ENCODE measurements at regions not wholly inside any gene's neighbourhood (a gene's known extent, or its start where the extent isn't known, plus 50 kb on each side); places are given as distances from the start of the nearest gene placed in this dataset.

GRCh38 chr9:28758971-28759370, 1185.7 kb upstream of the C9orf72 start:
- Histone ChIP-seq H3K4me1 (no peaks in the 10 kb centered on the region), H3K36me3 (ENCODE audit: control insufficient read depth, insufficient read depth, low read length) (no peaks in the 10 kb centered on the region), H3K27me3 (replicated peaks; ENCODE audit: control insufficient read depth, insufficient read depth, low read length) (no peaks in the 10 kb centered on the region), H3K4me3 (ENCODE audit: low read depth, low read length) (no peak overlapping the region), H3K9me3 (no peaks in the 10 kb centered on the region)
- ChIA-PET CTCF (no interaction called here), POLR2A (no interaction called here)
- Mint-ChIP-seq H3K36me3 (ENCODE audit: insufficient read depth, unreplicated experiment) (no peaks in the 10 kb centered on the region), H3K4me1 (ENCODE audit: low read depth, unreplicated experiment) (no peaks in the 10 kb centered on the region), H3K9me3 (ENCODE audit: unreplicated experiment) (no peaks in the 10 kb centered on the region), H3K27me3 (ENCODE audit: insufficient read depth, unreplicated experiment) (no peaks in the 10 kb centered on the region), H3K27ac (ENCODE audit: unreplicated experiment) (no peak overlapping the region), H3K4me3 (ENCODE audit: unreplicated experiment) (no peak overlapping the region)
- no peak for TF ChIP-seq CTCF (IDR thresholded peaks at IDR 0.05; ENCODE audit: insufficient read depth in 1 of 2, low read depth in 1 of 2, low read length in 1 of 2, severe bottlenecking in 1 of 2, unreplicated experiment in 1 of 2)
- no peak for DNase-seq
- intact Hi-C loops (cut with micrococcal nuclease; ENCODE audit: unreplicated experiment), result no loop called here
- no TSS peak for BruUV-seq (replicated peaks)

- no peaks in the 10 kb centered on the region for H3K9me3 Mint-ChIP-seq (ENCODE audit: unreplicated experiment)
- no peak for TF ChIP-seq CTCF (IDR thresholded peaks at IDR 0.05; ENCODE audit: insufficient read depth in 1 of 2, low read depth in 1 of 2, low read length in 1 of 2, severe bottlenecking in 1 of 2, unreplicated experiment in 1 of 2)
- DNase-seq, result no peak
- intact Hi-C loops (cut with micrococcal nuclease; ENCODE audit: unreplicated experiment), result no loop called here
- Histone ChIP-seq H3K36me3 (ENCODE audit: control insufficient read depth, insufficient read depth, low read length) (no peaks in the 10 kb centered on the region), H3K27me3 (replicated peaks; ENCODE audit: control insufficient read depth, insufficient read depth, low read length) (no peaks in the 10 kb centered on the region), H3K4me1 (no peaks in the 10 kb centered on the region), H3K9me3 (no peaks in the 10 kb centered on the region), H3K4me3 (ENCODE audit: low read depth, low read length) (no peak overlapping the region)
- H3K36me3 Mint-ChIP-seq (ENCODE audit: insufficient read depth, unreplicated experiment), result no peaks in the 10 kb centered on the region
- ChIA-PET POLR2A (no interaction called here), CTCF (no interaction called here)
- H3K4me1 Mint-ChIP-seq (ENCODE audit: low read depth, unreplicated experiment), result no peaks in the 10 kb centered on the region
- no peaks in the 10 kb centered on the region for H3K27me3 Mint-ChIP-seq (ENCODE audit: insufficient read depth, unreplicated experiment)
- no peak overlapping the region for H3K27ac Mint-ChIP-seq (ENCODE audit: unreplicated experiment)
- BruUV-seq (replicated peaks), result no TSS peak
- H3K4me3 Mint-ChIP-seq (ENCODE audit: unreplicated experiment), result no peak overlapping the region
Measured at GRCh38 chr9:28762167-28762566, 1188.9 kb upstream of the C9orf72 start.

- DNase-seq, result no peak
- Mint-ChIP-seq H3K9me3 (ENCODE audit: unreplicated experiment) (no peaks in the 10 kb centered on the region), H3K36me3 (ENCODE audit: insufficient read depth, unreplicated experiment) (no peaks in the 10 kb centered on the region), H3K27ac (ENCODE audit: unreplicated experiment) (no peak overlapping the region), H3K4me1 (ENCODE audit: low read depth, unreplicated experiment) (no peaks in the 10 kb centered on the region), H3K4me3 (ENCODE audit: unreplicated experiment) (no peak overlapping the region), H3K27me3 (ENCODE audit: insufficient read depth, unreplicated experiment) (no peaks in the 10 kb centered on the region)
- TF ChIP-seq CTCF (IDR thresholded peaks at IDR 0.05; ENCODE audit: insufficient read depth in 1 of 2, low read depth in 1 of 2, low read length in 1 of 2, severe bottlenecking in 1 of 2, unreplicated experiment in 1 of 2), result no peak
- Histone ChIP-seq H3K9me3 (no peaks in the 10 kb centered on the region), H3K27me3 (replicated peaks; ENCODE audit: control insufficient read depth, insufficient read depth, low read length) (no peaks in the 10 kb centered on the region), H3K36me3 (ENCODE audit: control insufficient read depth, insufficient read depth, low read length) (no peaks in the 10 kb centered on the region), H3K4me1 (no peaks in the 10 kb centered on the region), H3K4me3 (ENCODE audit: low read depth, low read length) (no peak overlapping the region)
- POLR2A ChIA-PET, result no interaction called here
- CTCF ChIA-PET, result no interaction called here
- BruUV-seq (replicated peaks), result no TSS peak
- intact Hi-C loops (cut with micrococcal nuclease; ENCODE audit: unreplicated experiment), result no loop called here
Measured at GRCh38 chr9:28764532-28764931, 1191.3 kb upstream of the C9orf72 start.
